ENCODE measurements at regions not wholly inside any gene's neighbourhood (a gene's known extent, or its start where the extent isn't known, plus 50 kb on each side); places are given as distances from the start of the nearest gene placed in this dataset.

DNA sequence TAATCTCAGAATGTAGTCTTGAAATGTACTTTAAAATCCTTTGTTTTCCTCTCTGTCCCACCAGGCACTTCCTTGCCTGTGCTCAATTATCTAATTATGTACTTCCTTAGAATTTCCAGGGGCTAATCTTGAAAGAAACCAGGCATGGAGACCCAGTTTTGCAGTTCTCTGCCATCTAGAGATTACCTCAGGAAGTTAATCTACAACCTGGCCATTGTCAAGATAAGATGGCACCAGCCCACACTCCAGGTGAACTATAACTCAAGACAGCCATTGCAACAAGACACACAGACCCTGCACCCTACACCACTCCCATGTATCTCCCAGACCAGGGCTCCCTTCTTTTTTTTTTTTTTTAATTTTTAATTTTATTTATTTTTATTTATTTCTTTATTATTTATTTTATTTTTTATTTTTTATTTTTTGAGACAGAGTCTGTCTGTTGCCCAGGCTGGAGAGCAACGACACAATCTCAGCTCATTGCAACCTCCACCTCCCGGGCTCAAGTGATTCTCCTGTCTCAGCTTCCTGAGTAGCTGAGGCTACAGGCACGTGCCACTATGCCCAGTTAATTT lies 85.9 kb upstream of the TRIM24 start:
- TF ChIP-seq, protein P1, sequence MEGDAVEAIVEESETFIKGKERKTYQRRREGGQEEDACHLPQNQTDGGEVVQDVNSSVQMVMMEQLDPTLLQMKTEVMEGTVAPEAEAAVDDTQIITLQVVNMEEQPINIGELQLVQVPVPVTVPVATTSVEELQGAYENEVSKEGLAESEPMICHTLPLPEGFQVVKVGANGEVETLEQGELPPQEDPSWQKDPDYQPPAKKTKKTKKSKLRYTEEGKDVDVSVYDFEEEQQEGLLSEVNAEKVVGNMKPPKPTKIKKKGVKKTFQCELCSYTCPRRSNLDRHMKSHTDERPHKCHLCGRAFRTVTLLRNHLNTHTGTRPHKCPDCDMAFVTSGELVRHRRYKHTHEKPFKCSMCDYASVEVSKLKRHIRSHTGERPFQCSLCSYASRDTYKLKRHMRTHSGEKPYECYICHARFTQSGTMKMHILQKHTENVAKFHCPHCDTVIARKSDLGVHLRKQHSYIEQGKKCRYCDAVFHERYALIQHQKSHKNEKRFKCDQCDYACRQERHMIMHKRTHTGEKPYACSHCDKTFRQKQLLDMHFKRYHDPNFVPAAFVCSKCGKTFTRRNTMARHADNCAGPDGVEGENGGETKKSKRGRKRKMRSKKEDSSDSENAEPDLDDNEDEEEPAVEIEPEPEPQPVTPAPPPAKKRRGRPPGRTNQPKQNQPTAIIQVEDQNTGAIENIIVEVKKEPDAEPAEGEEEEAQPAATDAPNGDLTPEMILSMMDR (IDR thresholded peaks at IDR 0.05) = no peak
- TF ChIP-seq POLR2A (IDR thresholded peaks at IDR 0.05) = no peak

All from esophagus squamous epithelium (tissue), 4 donors.